Mesenchymal stem cell (in vitro differentiated cells and primary cell): ENCODE measurements at regions not wholly inside any gene's neighbourhood (a gene's known extent, or its start where the extent isn't known, plus 50 kb on each side); places are given as distances from the start of the nearest gene placed in this dataset.

Experiments used
- DNase-seq: peaks from one replicate; pipeline ENCODE4 v3.0.0-alpha.2; 2013
- H2AFZ ChIP-seq: one replicate; pipeline ENCODE4 v1.6.1; 2013; ENCODE audit warnings: low read depth, mild to moderate bottlenecking, control low read depth, inconsistent platforms, low read length, moderate library complexity
- H2AK5ac ChIP-seq: 2 replicates; pipeline ENCODE4 v1.6.1; 2013; ENCODE audit warnings: low read length, moderate library complexity, mild to moderate bottlenecking, inconsistent platforms; ENCODE audit not compliant: severe bottlenecking
- H2BK120ac ChIP-seq: one replicate; pipeline ENCODE4 v1.6.1; 2013; ENCODE audit warnings: low read depth, mild to moderate bottlenecking, inconsistent platforms, low read length, moderate library complexity
- H2BK12ac ChIP-seq, 2 experiments: one replicate each; pipeline ENCODE4 v1.6.1; 2013; ENCODE audit warnings: inconsistent platforms in 2 of 2, low read length in 2 of 2, mild to moderate bottlenecking in 2 of 2, moderate library complexity in 2 of 2, control low read depth in 1 of 2
- H2BK15ac ChIP-seq: one replicate; pipeline ENCODE4 v1.6.1; 2013; ENCODE audit warnings: mild to moderate bottlenecking, low read depth, inconsistent platforms; ENCODE audit not compliant: poor library complexity, severe bottlenecking
- H2BK5ac ChIP-seq: 2 replicates; pipeline ENCODE4 v1.6.1; 2013; ENCODE audit warnings: low read depth, mild to moderate bottlenecking, low read length, control low read depth, inconsistent platforms; ENCODE audit not compliant: poor library complexity, severe bottlenecking
- H3K14ac ChIP-seq, 2 experiments: one replicate each; pipeline ENCODE4 v1.6.1; 2013; ENCODE audit warnings: inconsistent platforms in 2 of 2, low read length in 2 of 2, control low read depth in 1 of 2, mild to moderate bottlenecking in 1 of 2, moderate library complexity in 1 of 2
- H3K18ac ChIP-seq, 2 experiments: one replicate each; pipeline ENCODE4 v1.6.1; 2013; ENCODE audit warnings: inconsistent platforms in 2 of 2, low read length in 2 of 2, control low read depth in 1 of 2, low read depth in 1 of 2, mild to moderate bottlenecking in 1 of 2
- H3K23ac ChIP-seq, 2 experiments: one replicate each; pipeline ENCODE4 v1.6.1; 2013; ENCODE audit warnings: inconsistent platforms in 2 of 2, low read length in 2 of 2, mild to moderate bottlenecking in 2 of 2, moderate library complexity in 2 of 2, control low read depth in 1 of 2
- H3K27ac ChIP-seq: 2 replicates; pipeline ENCODE4 v1.5.1; 2013; ENCODE audit warnings: mild to moderate bottlenecking, moderate library complexity, low read length, control low read depth, inconsistent platforms; ENCODE audit not compliant: poor library complexity, severe bottlenecking
- H3K27me3 ChIP-seq, 2 experiments: 2 replicates each; pipeline versions ENCODE4 v1.6.1 to v1.7.0; 2013; ENCODE audit warnings: low read length in 2 of 2, mild to moderate bottlenecking in 2 of 2, moderate library complexity in 2 of 2, control low read depth in 1 of 2, inconsistent platforms in 1 of 2; ENCODE audit not compliant: control insufficient read depth in 1 of 2, insufficient read depth in 1 of 2
- H3K36me3 ChIP-seq, 2 experiments: 2 replicates each; pipeline versions ENCODE4 v1.6.1 to v1.7.0; 2013; ENCODE audit warnings: low read length in 2 of 2, control low read depth in 1 of 2, inconsistent platforms in 1 of 2, low read depth in 1 of 2, mild to moderate bottlenecking in 1 of 2; ENCODE audit not compliant: insufficient read depth in 2 of 2, control insufficient read depth in 1 of 2
- H3K4ac ChIP-seq, 2 experiments: one replicate each; pipeline ENCODE4 v1.6.1; 2013; ENCODE audit warnings: inconsistent platforms in 2 of 2, low read length in 2 of 2, mild to moderate bottlenecking in 2 of 2, moderate library complexity in 2 of 2, control low read depth in 1 of 2, low read depth in 1 of 2
- H3K4me1 ChIP-seq: 2 replicates; pipeline ENCODE4 v1.6.1; 2013; ENCODE audit warnings: low read depth, low read length, control low read depth; ENCODE audit not compliant: control insufficient read depth, insufficient read depth
- H3K4me2 ChIP-seq: 2 replicates; pipeline ENCODE4 v1.6.1; 2013; ENCODE audit warnings: low read length, mild to moderate bottlenecking, inconsistent platforms; ENCODE audit not compliant: poor library complexity, severe bottlenecking
- H3K4me3 ChIP-seq, 2 experiments: 2 replicates each; pipeline versions ENCODE4 v1.5.1 to v1.7.0; 2013; ENCODE audit warnings: low read length in 2 of 2, mild to moderate bottlenecking in 2 of 2, control low read depth in 1 of 2, low read depth in 1 of 2; ENCODE audit not compliant: insufficient read depth in 1 of 2
- H3K79me1 ChIP-seq: replicated peaks from 2 replicates; pipeline ENCODE4 v1.6.1; 2013; ENCODE audit warnings: mild to moderate bottlenecking, control low read depth, low read length, inconsistent platforms; ENCODE audit not compliant: poor library complexity, severe bottlenecking
- H3K9ac ChIP-seq: 2 replicates; pipeline ENCODE4 v1.7.0; 2013; ENCODE audit warnings: mild to moderate bottlenecking, low read length, moderate library complexity
- H3K9me3 ChIP-seq: 2 replicates; pipeline ENCODE4 v1.7.0; 2013; ENCODE audit warnings: mild to moderate bottlenecking, low read length; ENCODE audit not compliant: control insufficient read depth
- H4K8ac ChIP-seq: one replicate; pipeline ENCODE4 v1.6.1; 2013; ENCODE audit warnings: inconsistent platforms, mild to moderate bottlenecking, low read length, moderate library complexity
- H4K91ac ChIP-seq: one replicate; pipeline ENCODE4 v1.6.1; 2013; ENCODE audit warnings: mild to moderate bottlenecking, low read length, inconsistent platforms
- WGBS: methylation state at CpG from one replicate; pipeline ENCODE4 v1.1.7; 2013; ENCODE audit warnings: mixed read lengths; 5-methylcytosine and 5-hydroxymethylcytosine counted together

- no peak overlapping the region for H4K91ac ChIP-seq
- no peak overlapping the region for H2BK5ac ChIP-seq
- H2BK15ac ChIP-seq, result no peak overlapping the region
- no peak overlapping the region for H3K23ac ChIP-seq
- H3K9ac ChIP-seq, result no peak overlapping the region
- H2AFZ ChIP-seq, result no peak overlapping the region
- no peaks in the 10 kb centered on the region for H3K36me3 ChIP-seq
- H3K4ac ChIP-seq, result no peak overlapping the region
- H3K27me3 ChIP-seq, result no peaks in the 10 kb centered on the region
- H3K79me1 ChIP-seq, result no peaks in the 10 kb centered on the region
- H4K8ac ChIP-seq, result no peak overlapping the region
- 98% methylated on average over 5 of the region's 5 CpGs for WGBS
- no peak overlapping the region for H3K14ac ChIP-seq
- H3K18ac ChIP-seq, result no peak overlapping the region
- DNase-seq, result no peak
- H3K9me3 ChIP-seq, result no peaks in the 10 kb centered on the region
- no peak overlapping the region for H3K4me3 ChIP-seq
- H3K4me2 ChIP-seq, result no peak overlapping the region
- no peak overlapping the region for H2BK120ac ChIP-seq
- H3K27ac ChIP-seq, result no peak overlapping the region
- H3K4me1 ChIP-seq, result peaks cover 1% of the 10 kb centered on the region
- no peak overlapping the region for H2AK5ac ChIP-seq
- H2BK12ac ChIP-seq, result no peak overlapping the region
Observed at GRCh38 chr4:140316799-140317198, 56.6 kb upstream of the SCOC start.

GRCh38 chr4:140315970-140316369, 57.5 kb upstream of the SCOC start:
- Histone ChIP-seq H3K36me3 (no peaks in the 10 kb centered on the region), H2BK5ac (no peak overlapping the region), H3K4me2 (no peak overlapping the region), H2BK15ac (no peak overlapping the region), H2AFZ (no peak overlapping the region), H4K91ac (no peak overlapping the region), H3K27me3 (no peaks in the 10 kb centered on the region), H3K23ac (no peak overlapping the region), H3K4me3 (no peak overlapping the region), H3K18ac (no peak overlapping the region), H2AK5ac (no peak overlapping the region), H3K4ac (no peak overlapping the region), H2BK12ac (no peak overlapping the region), H3K9me3 (no peaks in the 10 kb centered on the region), H2BK120ac (no peak overlapping the region), H3K4me1 (peaks cover 3% of the 10 kb centered on the region), H3K79me1 (no peaks in the 10 kb centered on the region), H3K9ac (no peak overlapping the region), H4K8ac (no peak overlapping the region), H3K14ac (no peak overlapping the region), H3K27ac (no peak overlapping the region)
- 61% methylated on average over 2 of the region's 2 CpGs for WGBS
- no peak for DNase-seq

- no peak overlapping the region for H2AK5ac ChIP-seq
- no peak overlapping the region for H2BK5ac ChIP-seq
- H3K36me3 ChIP-seq, result no peaks in the 10 kb centered on the region
- H3K4ac ChIP-seq, result no peak overlapping the region
- no peak overlapping the region for H3K23ac ChIP-seq
- H2BK15ac ChIP-seq, result no peak overlapping the region
- H2AFZ ChIP-seq, result no peak overlapping the region
- no peak overlapping the region for H3K14ac ChIP-seq
- H3K27ac ChIP-seq, result no peak overlapping the region
- no peak overlapping the region for H3K18ac ChIP-seq
- no peaks in the 10 kb centered on the region for H3K79me1 ChIP-seq
- no peak overlapping the region for H4K8ac ChIP-seq
- H3K9ac ChIP-seq, result no peak overlapping the region
- H3K4me1 ChIP-seq, result peaks cover 3% of the 10 kb centered on the region
- no peak for DNase-seq
- 100% methylated on average over 1 of the region's 2 CpGs for WGBS
- no peak overlapping the region for H4K91ac ChIP-seq
- no peak overlapping the region for H3K4me3 ChIP-seq
- no peak overlapping the region for H2BK12ac ChIP-seq
- no peaks in the 10 kb centered on the region for H3K9me3 ChIP-seq
- H2BK120ac ChIP-seq, result no peak overlapping the region
- no peak overlapping the region for H3K4me2 ChIP-seq
- H3K27me3 ChIP-seq, result no peaks in the 10 kb centered on the region
Observed at GRCh38 chr4:140315438-140315837, 58.0 kb upstream of the SCOC start.

GRCh38 chr4:140315019-140315418, 58.4 kb upstream of the SCOC start:
- Histone ChIP-seq H3K9ac (no peak overlapping the region), H4K8ac (no peak overlapping the region), H2AFZ (no peak overlapping the region), H3K4me1 (peaks cover 3% of the 10 kb centered on the region), H4K91ac (no peak overlapping the region), H3K4ac (no peak overlapping the region), H3K4me2 (no peak overlapping the region), H3K14ac (no peak overlapping the region), H3K27me3 (no peaks in the 10 kb centered on the region), H3K9me3 (no peaks in the 10 kb centered on the region), H2BK15ac (no peak overlapping the region), H2BK12ac (no peak overlapping the region), H2AK5ac (no peak overlapping the region), H3K36me3 (no peaks in the 10 kb centered on the region), H3K4me3 (no peak overlapping the region), H2BK120ac (no peak overlapping the region), H3K79me1 (no peaks in the 10 kb centered on the region), H3K27ac (no peak overlapping the region), H3K18ac (no peak overlapping the region), H2BK5ac (no peak overlapping the region), H3K23ac (no peak overlapping the region)
- no peak for DNase-seq
- WGBS, result no CpG with 5 or more reads among the region's 1 CpG
